ENCODE measurements at regions not wholly inside any gene's neighbourhood (a gene's known extent, or its start where the extent isn't known, plus 50 kb on each side); places are given as distances from the start of the nearest gene placed in this dataset.

DNA sequence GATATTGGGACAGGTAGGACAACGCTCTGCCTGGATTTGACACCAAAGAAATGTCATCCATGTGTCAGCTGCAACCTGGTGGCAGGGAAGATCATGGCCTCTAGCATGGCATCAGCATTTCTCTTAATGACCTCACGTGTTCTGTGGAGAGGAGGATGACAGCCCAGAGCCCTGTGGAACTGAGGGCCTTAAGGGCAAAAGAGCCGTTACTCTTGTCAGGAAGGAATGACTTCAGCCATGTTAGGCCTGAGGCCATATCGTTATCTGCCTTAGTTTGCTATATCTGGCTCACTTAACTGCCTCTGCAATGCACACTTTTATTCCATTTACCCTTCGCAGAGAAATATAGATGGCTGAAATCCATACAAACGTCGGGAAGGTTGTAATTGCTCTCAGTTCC, 83.2 kb upstream of the PBX1 start:
- TF ChIP-seq POLR2A (IDR thresholded peaks at IDR 0.05), result no peak
- TF ChIP-seq, protein P1, sequence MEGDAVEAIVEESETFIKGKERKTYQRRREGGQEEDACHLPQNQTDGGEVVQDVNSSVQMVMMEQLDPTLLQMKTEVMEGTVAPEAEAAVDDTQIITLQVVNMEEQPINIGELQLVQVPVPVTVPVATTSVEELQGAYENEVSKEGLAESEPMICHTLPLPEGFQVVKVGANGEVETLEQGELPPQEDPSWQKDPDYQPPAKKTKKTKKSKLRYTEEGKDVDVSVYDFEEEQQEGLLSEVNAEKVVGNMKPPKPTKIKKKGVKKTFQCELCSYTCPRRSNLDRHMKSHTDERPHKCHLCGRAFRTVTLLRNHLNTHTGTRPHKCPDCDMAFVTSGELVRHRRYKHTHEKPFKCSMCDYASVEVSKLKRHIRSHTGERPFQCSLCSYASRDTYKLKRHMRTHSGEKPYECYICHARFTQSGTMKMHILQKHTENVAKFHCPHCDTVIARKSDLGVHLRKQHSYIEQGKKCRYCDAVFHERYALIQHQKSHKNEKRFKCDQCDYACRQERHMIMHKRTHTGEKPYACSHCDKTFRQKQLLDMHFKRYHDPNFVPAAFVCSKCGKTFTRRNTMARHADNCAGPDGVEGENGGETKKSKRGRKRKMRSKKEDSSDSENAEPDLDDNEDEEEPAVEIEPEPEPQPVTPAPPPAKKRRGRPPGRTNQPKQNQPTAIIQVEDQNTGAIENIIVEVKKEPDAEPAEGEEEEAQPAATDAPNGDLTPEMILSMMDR (IDR thresholded peaks at IDR 0.05), result no peak

All from Peyer's patch (tissue), 4 donors.